Heart right ventricle (tissue), 16 donors: ENCODE measurements at regions not wholly inside any gene's neighbourhood (a gene's known extent, or its start where the extent isn't known, plus 50 kb on each side); places are given as distances from the start of the nearest gene placed in this dataset.
"Not testable (repeated sequence)": the region's sequence is repeated elsewhere in the genome, so short reads cannot be mapped to it uniquely, and the experiment has no call there.

ENCODE experiments used
- ATAC-seq, 8 donors: fragments of 200-7000 bp; cut with Tn5 transposase; one replicate each; pipeline ENCODE4 v1.9.1; 2020; ENCODE audit warnings: mild to moderate bottlenecking in 8 of 8, moderate library complexity in 8 of 8, moderate number of reproducible peaks in 1 of 8
- DNase-seq, 2 donors: peaks; one replicate each; pipeline ENCODE4 v3.0.0-alpha.2; 2020
- H3K27ac ChIP-seq, 10 donors: fragments of 200-600 bp; sonication (generic) in 2 of 10; one replicate each; pipeline versions ENCODE4 v1.5.0 to v1.8.0; 2020 to 2022; ENCODE audit warnings: mild to moderate bottlenecking in 3 of 10
- H3K27me3 ChIP-seq, 7 donors: fragments of 200-600 bp; one replicate each; pipeline ENCODE4 v1.8.0; 2021 to 2022; ENCODE audit warnings: mild to moderate bottlenecking in 2 of 7
- H3K36me3 ChIP-seq, 9 donors: fragments of 200-600 bp; sonication (generic) in 1 of 9; one replicate each; pipeline versions ENCODE4 v1.5.0 to v1.8.0; 2020 to 2022; ENCODE audit warnings: mild to moderate bottlenecking in 2 of 9
- H3K4me1 ChIP-seq, 9 donors: fragments of 200-600 bp; sonication (generic) in 1 of 9; one replicate each; pipeline versions ENCODE4 v1.5.0 to v1.8.0; 2020 to 2022; ENCODE audit warnings: mild to moderate bottlenecking in 4 of 9
- H3K4me3 ChIP-seq, 10 donors: fragments of 200-600 bp; sonication (generic) in 2 of 10; one replicate each; pipeline versions ENCODE4 v1.5.0 to v1.8.0; 2020 to 2022; ENCODE audit warnings: mild to moderate bottlenecking in 7 of 10, moderate library complexity in 2 of 10
- H3K9me3 ChIP-seq, 11 donors: fragments of 200-600 bp in 10 of 11; sonication (generic) in 2 of 11; one replicate each; pipeline versions ENCODE4 v1.5.0 to v1.8.0; 2013 to 2022; ENCODE audit warnings: mild to moderate bottlenecking in 2 of 11, control low read depth in 1 of 11, moderate library complexity in 1 of 11
- CTCF ChIP-seq, 9 donors: fragments of 200-600 bp; sonication (generic) in 2 of 9; IDR thresholded peaks; one replicate each; pipeline versions ENCODE4 v1.5.0 to v1.8.0; 2021 to 2022; ENCODE audit warnings: antibody characterized with exemption in 9 of 9, mild to moderate bottlenecking in 5 of 9, moderate library complexity in 1 of 9
- WGBS, 2 donors: extraction: QIAGEN DNeasy Blood & Tissue Kit; methylation state at CpG; one replicate each; pipeline ENCODE4 v1.1.7; 2013; ENCODE audit warnings: inconsistent platforms in 1 of 2; 5-methylcytosine and 5-hydroxymethylcytosine counted together
- intact Hi-C, 10 donors: fragments of 100-400 bp; cut with DNase I; formaldehyde crosslinking; loops; one replicate each; pipeline versions ENCODE4 v1.11.1 to v1.14.2; 2022
- donor health status: Arrhythmogenic right ventricular cardiomyopathy.
- donor health status: ischemic (EF 13 %, LVEDD 7.1; RV severe dilation, severe dysfunction).
- donor health status: healthy with polysubstance abuse.
- donor health status: DM: no; HTN: yes; CAD: no.
- donor health status: DM: no; HTN: no; CAD: no.
- donor health status: ischemic (EF 25% LVEDD 6.9; RV normal size, moderate dysfunction).
- donor health status: ischemic (EF 25% LVEDD 5.7; RV mildly dilated, moderate dysfunction).
- donor health status: healthy.
- donor health status: DM: yes; HTN: yes; CAD: no.
- donor health status: Ischemic cardiomyopathy.
- donor health status: ischemic (EF 35%, LVEDD 5.7; RV mildly dilated, moderate dysfunction).
- donor health status: nonischemic (EF 11% LVEDD 7.7; RV severe dilation, severe dysfunction).
- donor health status: DM: yes; HTN: yes; CAD: no.
- donor health status: PGD.
- donor health status: ischemic (EF 29% LVEDD 5.4; RV normal size, mild dysfunction).
- donor health status: nonischemic (EF 23%, LVEDD 6.1; RV moderate dilation, normal function).

- 63 to 95% methylated on average over 2 of the region's 2 CpGs for WGBS, 2 donors
- Histone ChIP-seq H3K36me3 (no peaks in the 10 kb centered on the region), H3K27ac (no peak overlapping the region), H3K27me3 (no peaks in the 10 kb centered on the region), H3K9me3 (peaks cover 0 to 21% (median 11%) of the 10 kb centered on the region in 11 donors), H3K4me1 (no peaks in the 10 kb centered on the region), H3K4me3 (no peak overlapping the region)
- DNase-seq (no peak), ATAC-seq (no peak)
- intact Hi-C loops: no loop called here
- TF ChIP-seq CTCF (IDR thresholded peaks at IDR 0.05): no peak
Measured at GRCh38 chr9:7436754-7437153, 362.8 kb downstream of the DMAC1 start.

- no peak for TF ChIP-seq CTCF (IDR thresholded peaks at IDR 0.05)
- Histone ChIP-seq H3K4me3 (no peak overlapping the region), H3K27ac (no peak overlapping the region), H3K27me3 (no peaks in the 10 kb centered on the region), H3K36me3 (no peaks in the 10 kb centered on the region), H3K9me3 (peaks cover 0 to 36% (median 20%) of the 10 kb centered on the region in 11 donors), H3K4me1 (no peaks in the 10 kb centered on the region)
- 87 to 90% methylated on average over 3 of the region's 3 CpGs for WGBS, 2 donors
- no peak for ATAC-seq
- no peak for DNase-seq
- intact Hi-C loops: no loop called here
Measured at GRCh38 chr9:7433508-7434292, 365.9 kb downstream of the DMAC1 start.

GRCh38 chr9:7432989-7433388 is 366.6 kb downstream of the DMAC1 start:
- no peak overlapping the region for H3K4me3 ChIP-seq
- no peak for ATAC-seq
- no peaks in the 10 kb centered on the region for H3K36me3 ChIP-seq
- H3K27ac ChIP-seq: no peak overlapping the region
- intact Hi-C loops: no loop called here
- 93 to 98% methylated on average over 2 of the region's 2 CpGs for WGBS, 2 donors
- H3K27me3 ChIP-seq: no peaks in the 10 kb centered on the region
- no peak for TF ChIP-seq CTCF (IDR thresholded peaks at IDR 0.05)
- no peak for DNase-seq
- no peaks in the 10 kb centered on the region for H3K4me1 ChIP-seq
- peaks cover 0 to 43% (median 20%) of the 10 kb centered on the region in 11 donors for H3K9me3 ChIP-seq

GRCh38 chr9:7417397-7417796 is 382.2 kb downstream of the DMAC1 start:
- H3K27ac ChIP-seq, intact Hi-C loops, H3K4me3 ChIP-seq, H3K4me1 ChIP-seq, DNase-seq, H3K36me3 ChIP-seq, ATAC-seq, H3K27me3 ChIP-seq: not testable (repeated sequence)
- H3K9me3 ChIP-seq: peaks cover 0 to 17% (median 0%) of the 10 kb centered on the region in 11 donors
- 89 to 92% methylated on average over 1 of the region's 1 CpG for WGBS, 2 donors

GRCh38 chr9:7415836-7416235 is 383.7 kb downstream of the DMAC1 start:
- ATAC-seq (no peak), DNase-seq (no peak)
- Histone ChIP-seq H3K36me3 (no peaks in the 10 kb centered on the region), H3K4me3 (no peak overlapping the region), H3K27me3 (no peaks in the 10 kb centered on the region), H3K4me1 (no peaks in the 10 kb centered on the region), H3K9me3 (peaks cover 0 to 17% (median 0%) of the 10 kb centered on the region in 11 donors), H3K27ac (no peak overlapping the region)
- no peak for TF ChIP-seq CTCF (IDR thresholded peaks at IDR 0.05)
- intact Hi-C loops: no loop called here
- 44 to 65% methylated on average over 1 of the region's 1 CpG for WGBS, 2 donors
